ACC112 (cell line): ENCODE measurements at regions not wholly inside any gene's neighbourhood (a gene's known extent, or its start where the extent isn't known, plus 50 kb on each side); places are given as distances from the start of the nearest gene placed in this dataset.

Experiments used
- H2AFZ ChIP-seq: fragments of 200-600 bp; sonication (generic); one replicate; pipeline ENCODE4 v1.6.0; 2017; ENCODE audit warnings: antibody characterized with exemption, low read length; ENCODE audit not compliant: unreplicated experiment
- H3K27ac ChIP-seq: fragments of 200-600 bp; sonication (generic); 2 replicates; pipeline ENCODE4 v1.5.1; 2014; ENCODE audit warnings: low read depth, mild to moderate bottlenecking, antibody characterized with exemption, low read length, moderate library complexity
- H3K27me3 ChIP-seq: fragments of 200-600 bp; sonication (generic); 2 replicates; pipeline ENCODE4 v1.6.1; 2014; ENCODE audit warnings: mild to moderate bottlenecking, antibody characterized with exemption, low read length, moderate library complexity, mixed read lengths; ENCODE audit not compliant: insufficient read depth
- H3K36me3 ChIP-seq: fragments of 200-600 bp; sonication (generic); 2 replicates; pipeline ENCODE4 v1.6.1; 2016; ENCODE audit warnings: mild to moderate bottlenecking, antibody characterized with exemption, low read length, moderate library complexity, mixed read lengths; ENCODE audit not compliant: insufficient read depth
- H3K4me1 ChIP-seq: fragments of 200-600 bp; sonication (generic); one replicate; pipeline ENCODE4 v1.6.1; 2016; ENCODE audit warnings: low read length, mixed read lengths; ENCODE audit not compliant: insufficient read depth, unreplicated experiment, control insufficient read depth
- H3K4me3 ChIP-seq: fragments of 200-600 bp; sonication (generic); 2 replicates; pipeline ENCODE4 v1.5.1; 2014; ENCODE audit warnings: mild to moderate bottlenecking, low read depth, low read length
- H3K79me2 ChIP-seq: fragments of 200-600 bp; sonication (generic); one replicate; pipeline ENCODE4 v1.6.0; 2016; ENCODE audit warnings: low read length; ENCODE audit not compliant: control insufficient read depth, unreplicated experiment, insufficient read depth

DNA sequence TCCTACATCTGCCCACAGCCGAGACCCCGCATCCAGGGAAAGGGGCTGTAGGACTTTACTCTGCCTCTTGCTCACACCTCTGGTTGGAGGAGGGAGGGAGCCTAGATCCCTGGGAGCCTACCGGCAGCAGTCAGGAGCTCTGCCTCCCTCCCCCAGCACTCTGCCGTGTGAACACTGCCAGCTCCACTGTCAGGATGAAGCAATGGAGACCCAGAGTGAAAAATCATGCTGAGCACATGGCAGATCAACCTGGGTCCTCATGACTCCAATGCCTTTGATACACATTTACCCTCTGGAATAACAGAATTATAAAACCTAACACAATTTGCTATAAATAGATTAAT lies 477.7 kb downstream of the TNS3 start:
- no peaks in the 10 kb centered on the region for H3K36me3 ChIP-seq
- no peak overlapping the region for H2AFZ ChIP-seq
- H3K4me3 ChIP-seq: no peak overlapping the region
- H3K27me3 ChIP-seq: no peaks in the 10 kb centered on the region
- no peaks in the 10 kb centered on the region for H3K79me2 ChIP-seq
- H3K4me1 ChIP-seq: peaks cover 6% of the 10 kb centered on the region
- H3K27ac ChIP-seq: no peak overlapping the region

DNA sequence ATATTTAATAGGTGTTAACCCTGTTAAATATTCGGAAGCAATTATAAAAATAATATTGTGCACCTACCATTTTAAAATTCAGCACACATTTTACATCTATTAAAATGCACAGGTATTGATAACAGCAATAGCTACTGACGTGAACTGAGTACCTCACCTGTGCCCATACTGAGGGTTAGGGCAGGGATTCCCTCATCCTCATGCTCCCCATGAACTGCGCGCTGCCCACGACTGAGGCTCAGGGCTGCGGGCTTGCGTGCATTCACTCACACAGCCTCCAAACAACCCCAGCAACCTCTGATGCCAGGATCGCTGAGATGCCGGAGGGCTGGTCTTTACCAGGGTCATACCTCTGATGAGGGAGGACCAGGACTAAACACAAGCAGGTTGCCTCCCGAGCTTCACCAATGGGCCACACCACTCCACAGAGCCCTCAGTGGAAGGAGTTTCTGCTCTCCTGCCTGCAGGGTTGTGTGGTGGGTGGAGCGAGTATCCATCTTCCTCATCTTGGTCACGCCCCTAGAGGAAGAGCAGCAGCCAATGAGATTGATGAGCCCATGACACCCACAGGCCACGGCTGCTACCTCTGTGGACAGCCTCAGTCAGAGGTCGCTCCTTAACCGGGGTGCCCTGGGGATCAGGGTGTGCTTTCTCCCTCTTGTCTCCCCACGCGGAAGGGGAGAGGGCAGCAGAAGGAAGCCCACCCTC lies 478.3 kb downstream of the TNS3 start:
- Histone ChIP-seq H2AFZ (no peak overlapping the region), H3K27ac (no peak overlapping the region)

DNA sequence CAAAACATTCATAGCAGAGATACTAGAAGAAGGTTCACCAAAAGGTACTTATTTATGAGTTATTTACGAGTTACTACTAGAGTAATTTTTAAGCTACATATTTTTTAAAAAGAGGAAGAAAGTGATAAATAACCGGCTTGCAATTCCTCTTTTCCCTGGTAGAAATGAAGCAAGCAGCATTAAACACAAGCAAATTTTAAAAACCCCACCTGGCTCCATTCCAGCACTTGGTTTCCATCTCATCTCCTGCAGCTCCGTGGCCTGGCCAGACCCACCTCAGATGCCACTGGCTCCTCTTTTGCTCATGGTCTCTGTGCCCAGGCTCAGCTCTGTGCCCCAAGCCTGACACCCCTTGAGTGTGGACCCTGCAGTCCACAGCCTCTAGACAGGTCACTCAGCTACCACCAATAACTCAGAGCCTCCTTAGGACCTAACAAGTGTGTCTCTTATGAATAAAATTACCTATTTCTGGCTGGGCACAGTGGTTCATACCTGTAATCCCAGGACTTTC lies 479.5 kb downstream of the TNS3 start:
- H3K27me3 ChIP-seq: no peaks in the 10 kb centered on the region

More for the DNA sequence above, 478.3 kb downstream of the TNS3 start:
- Histone ChIP-seq H3K36me3 (no peaks in the 10 kb centered on the region), H3K4me3 (no peak overlapping the region), H3K27me3 (no peaks in the 10 kb centered on the region), H3K79me2 (no peaks in the 10 kb centered on the region), H3K4me1 (peaks cover 2% of the 10 kb centered on the region)

DNA sequence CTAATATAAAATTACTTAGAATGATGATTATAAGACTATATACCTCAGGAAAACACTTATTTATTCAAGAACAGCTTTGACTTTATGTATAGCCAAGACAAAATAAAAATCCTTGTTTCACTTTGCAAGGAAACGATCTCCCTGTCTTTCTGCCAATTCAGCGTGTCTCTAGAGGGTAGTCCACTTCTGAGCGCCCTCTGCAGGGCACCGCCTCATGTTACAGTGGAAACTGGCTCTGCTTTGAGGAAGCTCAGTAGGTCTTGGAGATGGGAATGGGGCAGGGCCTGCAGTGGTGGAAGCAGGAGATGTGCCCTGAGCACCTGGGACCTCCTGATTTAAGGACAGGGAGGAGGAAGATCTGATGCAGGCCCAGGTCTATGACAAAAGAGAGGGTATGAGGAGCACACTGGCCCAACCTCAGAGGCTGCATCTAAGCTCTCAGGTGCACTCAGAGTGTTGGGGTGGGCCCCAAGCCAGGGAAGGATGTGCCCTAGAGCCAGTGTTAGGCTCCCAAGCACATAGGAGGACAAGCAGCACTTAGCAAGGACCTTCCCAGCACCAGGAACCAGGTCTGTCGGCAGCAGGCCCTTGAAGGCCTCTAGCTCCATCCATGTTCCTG lies 481.0 kb downstream of the TNS3 start:
- Histone ChIP-seq H3K36me3 (no peaks in the 10 kb centered on the region), H3K79me2 (no peaks in the 10 kb centered on the region), H3K27me3 (no peaks in the 10 kb centered on the region), H3K27ac (no peak overlapping the region), H3K4me3 (peak overlapping the region; percentile 65), H3K4me1 (no peaks in the 10 kb centered on the region), H2AFZ (peak overlapping the region; percentile 76)

More for the DNA sequence above, 479.5 kb downstream of the TNS3 start:
- Histone ChIP-seq H3K79me2 (no peaks in the 10 kb centered on the region), H3K4me3 (no peak overlapping the region), H3K4me1 (no peaks in the 10 kb centered on the region), H3K36me3 (no peaks in the 10 kb centered on the region), H2AFZ (no peak overlapping the region), H3K27ac (no peak overlapping the region)

DNA sequence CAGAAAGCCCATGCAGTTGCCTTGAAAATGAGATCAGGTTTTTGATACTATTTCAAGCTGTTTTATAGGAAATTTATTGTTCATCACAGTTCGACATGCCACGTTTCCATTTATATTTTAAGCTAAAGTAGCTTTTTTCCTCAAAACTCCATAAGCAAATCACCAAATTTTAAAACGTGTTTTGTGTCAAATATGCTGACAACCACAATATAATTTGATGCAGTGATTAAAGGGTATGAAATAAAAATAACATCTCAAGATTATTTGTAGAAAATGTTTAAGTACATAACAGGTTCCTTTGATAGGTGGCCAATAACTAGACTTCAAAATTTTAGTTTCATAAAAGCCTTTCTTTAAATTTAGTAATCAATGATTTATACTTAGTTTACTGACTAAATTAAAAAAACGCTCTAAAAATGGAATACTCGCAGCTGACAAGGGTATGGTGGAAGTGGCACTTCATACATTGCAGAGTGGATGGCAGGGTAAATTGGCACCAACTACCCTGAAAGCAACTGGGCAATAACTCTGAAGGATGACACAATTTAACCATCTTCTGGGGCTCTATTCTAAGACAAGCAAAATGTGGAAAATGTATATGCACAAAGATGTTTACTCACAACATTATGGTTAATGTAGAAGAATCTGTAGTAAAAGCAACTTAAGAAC lies 481.6 kb downstream of the TNS3 start:
- no peaks in the 10 kb centered on the region for H3K36me3 ChIP-seq
- peak overlapping the region; percentile 76 for H2AFZ ChIP-seq
- no peak overlapping the region for H3K27ac ChIP-seq
- no peaks in the 10 kb centered on the region for H3K4me1 ChIP-seq
- H3K79me2 ChIP-seq: no peaks in the 10 kb centered on the region
- H3K27me3 ChIP-seq: no peaks in the 10 kb centered on the region
- peak overlapping the region; percentile 65 for H3K4me3 ChIP-seq

DNA sequence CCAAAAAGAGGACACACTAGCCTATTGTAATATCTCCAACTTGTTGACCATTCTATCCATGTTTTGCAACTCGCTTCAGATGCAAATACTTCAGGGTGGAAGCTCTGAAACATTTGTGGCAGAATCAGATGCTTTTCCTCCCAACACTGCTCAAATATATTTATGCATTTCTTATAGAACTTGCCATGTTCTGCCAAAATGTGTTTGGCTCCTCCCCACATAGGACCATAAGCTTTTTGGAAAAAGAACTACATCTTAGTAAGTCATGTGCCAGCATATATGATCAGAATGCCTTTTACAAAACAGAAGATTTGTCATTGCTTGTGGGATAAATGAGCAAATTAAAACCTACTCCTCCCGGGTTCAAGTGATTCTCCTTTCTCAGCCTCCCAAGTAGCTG lies 484.5 kb downstream of the TNS3 start:
- no peaks in the 10 kb centered on the region for H3K36me3 ChIP-seq

DNA sequence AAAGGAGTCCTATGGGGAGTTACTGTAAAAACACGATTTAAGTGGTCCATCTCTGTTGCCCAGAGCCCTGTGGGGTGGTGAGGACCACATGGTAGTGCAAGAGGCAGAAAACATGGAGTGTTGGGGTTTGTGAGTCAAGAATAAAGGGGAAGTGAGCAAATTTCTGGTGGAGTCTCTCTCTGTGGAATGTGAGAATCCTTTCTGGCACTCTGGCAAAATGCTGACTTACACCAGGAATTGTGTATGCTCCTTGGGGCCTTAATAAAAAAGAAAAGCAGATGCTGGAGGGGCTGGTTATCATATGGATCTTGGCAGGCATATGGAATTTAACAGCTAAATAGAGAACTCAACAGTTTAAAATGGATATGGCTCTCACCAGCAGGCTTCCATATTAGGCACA lies 486.0 kb downstream of the TNS3 start:
- Histone ChIP-seq H2AFZ (no peak overlapping the region), H3K4me3 (no peak overlapping the region), H3K4me1 (peaks cover 9% of the 10 kb centered on the region), H3K27me3 (no peaks in the 10 kb centered on the region), H3K27ac (no peak overlapping the region), H3K79me2 (no peaks in the 10 kb centered on the region), H3K36me3 (no peaks in the 10 kb centered on the region)

More for the DNA sequence above, 484.5 kb downstream of the TNS3 start:
- H3K27ac ChIP-seq: no peak overlapping the region
- H3K4me3 ChIP-seq: no peak overlapping the region
- no peaks in the 10 kb centered on the region for H3K27me3 ChIP-seq
- peaks cover 6% of the 10 kb centered on the region for H3K4me1 ChIP-seq
- H2AFZ ChIP-seq: no peak overlapping the region
- H3K79me2 ChIP-seq: no peaks in the 10 kb centered on the region

DNA sequence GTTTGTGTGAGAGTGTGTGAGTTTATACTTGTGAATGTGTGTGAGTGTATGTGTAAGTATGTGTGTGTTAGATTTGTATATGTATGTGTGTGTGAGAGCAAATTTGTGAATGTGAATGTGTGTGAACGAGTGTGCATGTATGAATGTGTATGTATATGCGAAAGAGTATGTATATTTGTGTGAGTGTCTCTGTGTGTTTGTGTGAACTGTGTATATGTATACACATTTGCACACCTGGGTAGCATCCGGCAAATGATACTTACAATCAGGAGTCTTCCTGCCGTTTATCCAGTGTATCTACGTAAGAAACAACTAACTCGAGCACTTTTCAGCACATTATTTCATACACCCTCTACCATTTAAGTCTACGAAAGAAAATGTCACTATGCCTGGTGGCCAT lies 487.4 kb downstream of the TNS3 start:
- no peak overlapping the region for H3K27ac ChIP-seq
- H3K27me3 ChIP-seq: no peaks in the 10 kb centered on the region
- no peak overlapping the region for H2AFZ ChIP-seq
- H3K4me1 ChIP-seq: peaks cover 9% of the 10 kb centered on the region
- no peak overlapping the region for H3K4me3 ChIP-seq
- H3K79me2 ChIP-seq: no peaks in the 10 kb centered on the region
- H3K36me3 ChIP-seq: no peaks in the 10 kb centered on the region

DNA sequence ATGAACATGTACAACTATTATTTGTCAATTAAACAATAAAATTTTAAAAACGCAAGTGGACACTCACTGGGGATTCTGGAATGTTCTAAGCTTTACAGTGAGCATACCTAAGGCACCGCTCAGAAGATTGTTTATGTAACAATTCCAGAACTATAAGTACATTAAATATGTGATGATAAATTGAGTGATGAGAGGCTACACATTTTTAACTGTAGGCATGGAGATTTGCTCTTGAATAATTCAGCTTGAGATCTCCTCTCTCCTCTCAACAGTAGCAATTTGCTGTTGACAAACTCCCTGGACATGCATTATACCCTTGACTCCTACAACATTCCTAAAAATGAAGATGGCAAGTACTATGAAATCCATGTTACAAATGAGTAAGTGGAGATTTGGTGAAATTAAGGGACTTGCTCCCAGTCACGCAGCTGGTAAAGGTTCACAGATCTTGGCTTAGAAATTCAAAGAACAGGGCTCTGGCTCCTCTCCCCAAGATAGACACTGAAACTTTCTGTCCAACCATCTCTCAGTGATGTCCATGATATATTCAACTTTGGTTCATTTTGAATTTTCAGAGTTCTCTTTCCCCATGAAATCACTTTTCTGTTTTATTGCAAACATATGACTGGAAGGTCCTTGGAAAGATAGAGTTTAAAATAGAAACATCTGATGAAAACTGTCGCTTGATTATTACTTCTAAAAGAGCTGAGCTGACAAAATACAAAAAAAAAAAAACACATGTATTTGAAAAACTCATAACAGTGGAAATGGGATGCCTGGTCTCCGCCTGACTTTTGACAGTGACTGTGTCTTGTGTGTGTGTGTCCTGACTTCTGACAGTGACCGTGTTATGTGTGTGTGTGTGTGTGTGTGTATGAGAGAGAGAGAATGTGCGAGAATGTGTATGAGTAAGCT lies 488.3 kb downstream of the TNS3 start:
- H3K4me3 ChIP-seq: no peak overlapping the region
- H3K27ac ChIP-seq: no peak overlapping the region
- H2AFZ ChIP-seq: no peak overlapping the region
- H3K36me3 ChIP-seq: no peaks in the 10 kb centered on the region
- no peaks in the 10 kb centered on the region for H3K27me3 ChIP-seq
- peaks cover 9% of the 10 kb centered on the region for H3K4me1 ChIP-seq
- H3K79me2 ChIP-seq: no peaks in the 10 kb centered on the region

DNA sequence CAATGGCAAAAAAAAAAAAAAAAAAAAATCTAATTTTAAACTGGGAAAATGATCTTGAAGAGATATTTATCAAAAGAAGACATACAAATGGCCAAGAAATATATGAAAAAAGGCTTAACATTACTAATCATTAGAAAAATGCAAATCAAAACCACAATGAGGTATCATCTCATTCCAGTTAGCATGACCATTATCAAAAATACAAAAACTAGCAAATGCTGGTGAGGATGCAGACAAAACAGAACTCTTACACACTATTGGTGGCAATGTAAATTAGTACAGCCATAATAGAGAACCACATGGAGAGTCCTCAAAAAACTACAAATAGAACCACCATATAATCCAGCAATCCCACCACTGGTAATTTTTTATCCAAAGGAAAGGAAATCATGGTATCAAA lies 489.6 kb downstream of the TNS3 start:
- no peak overlapping the region for H3K4me3 ChIP-seq
- H3K4me1 ChIP-seq: peaks cover 15% of the 10 kb centered on the region
- no peaks in the 10 kb centered on the region for H3K36me3 ChIP-seq
- H3K27ac ChIP-seq: no peak overlapping the region
- H3K27me3 ChIP-seq: no peaks in the 10 kb centered on the region
- no peak overlapping the region for H2AFZ ChIP-seq
- H3K79me2 ChIP-seq: no peaks in the 10 kb centered on the region
